Nephron (organoid): ENCODE measurements at regions not wholly inside any gene's neighbourhood (a gene's known extent, or its start where the extent isn't known, plus 50 kb on each side); places are given as distances from the start of the nearest gene placed in this dataset.

Experiments
- H3K27ac Mint-ChIP-seq, 3 experiments: 2 replicates each; pipeline ENCODE4 v1.8.0; 2020; ENCODE audit warnings: mixed read lengths in 3 of 3, mild to moderate bottlenecking in 2 of 3, moderate library complexity in 1 of 3
- H3K27me3 Mint-ChIP-seq: 2 replicates; pipeline ENCODE4 v1.8.0; 2021; ENCODE audit warnings: low read depth, mild to moderate bottlenecking, moderate library complexity, mixed read lengths
- H3K36me3 Mint-ChIP-seq: 2 replicates; pipeline ENCODE4 v1.8.0; 2020; ENCODE audit warnings: low read depth, mixed read lengths
- H3K4me1 Mint-ChIP-seq: 2 replicates; pipeline ENCODE4 v1.8.0; 2020; ENCODE audit warnings: mixed read lengths
- H3K4me3 Mint-ChIP-seq, 3 experiments: 2 replicates each; pipeline ENCODE4 v1.8.0; 2020; ENCODE audit warnings: mild to moderate bottlenecking in 3 of 3, mixed read lengths in 3 of 3, moderate library complexity in 2 of 3
- H3K9me3 Mint-ChIP-seq: 2 replicates; pipeline ENCODE4 v1.8.0; 2020; ENCODE audit warnings: mixed read lengths
- TF ChIP-seq, protein P1 (sequence below), 3 experiments: fragments of 200-600 bp; sonication (generic); IDR thresholded peaks; one replicate each; pipeline ENCODE4 v1.5.0; 2021; ENCODE audit warnings: antibody characterized with exemption in 3 of 3; ENCODE audit not compliant: unreplicated experiment in 3 of 3

DNA sequence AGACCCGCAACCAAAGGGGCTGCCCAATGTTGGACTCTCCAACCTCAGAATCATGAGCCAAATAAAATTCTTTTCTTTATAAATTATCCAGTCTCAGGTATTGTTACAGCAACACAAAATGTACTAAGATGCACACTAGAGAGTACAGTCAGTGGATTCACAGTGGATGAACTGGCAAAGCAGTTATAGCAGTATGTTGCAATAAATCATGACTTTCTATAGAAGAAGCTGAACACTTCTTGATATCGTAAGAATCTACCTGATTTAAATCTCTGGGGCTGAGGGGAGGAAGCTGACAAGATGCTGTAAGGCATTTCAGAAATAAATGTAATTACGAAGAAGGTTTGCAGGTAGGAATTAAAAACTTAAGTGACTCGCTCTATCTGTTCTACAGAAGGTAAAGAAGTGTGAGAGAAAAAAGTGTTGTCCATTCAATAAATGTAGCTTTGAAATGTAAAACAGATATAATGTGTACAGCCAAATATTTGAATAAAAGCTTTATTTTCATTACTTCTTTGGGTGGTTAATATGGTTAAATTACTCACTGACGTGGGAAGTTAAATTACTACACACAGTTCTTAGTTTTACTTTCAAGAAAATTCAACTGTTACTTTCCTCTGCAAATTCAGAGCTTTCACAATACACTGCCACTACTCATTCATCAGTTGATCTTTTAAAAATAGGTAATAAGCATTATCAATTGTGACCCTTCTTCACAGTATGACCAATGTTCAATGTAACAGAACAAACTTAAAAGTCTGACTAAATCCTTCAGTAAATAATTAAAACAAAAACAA, 439.1 kb downstream of the SHQ1 start:
- no peaks in the 10 kb centered on the region for H3K36me3 Mint-ChIP-seq
- H3K27ac Mint-ChIP-seq: no peak overlapping the region
- no peak overlapping the region for H3K4me3 Mint-ChIP-seq
- H3K9me3 Mint-ChIP-seq: no peaks in the 10 kb centered on the region
- H3K4me1 Mint-ChIP-seq: peaks cover 71% of the 10 kb centered on the region
- TF ChIP-seq, protein P1, sequence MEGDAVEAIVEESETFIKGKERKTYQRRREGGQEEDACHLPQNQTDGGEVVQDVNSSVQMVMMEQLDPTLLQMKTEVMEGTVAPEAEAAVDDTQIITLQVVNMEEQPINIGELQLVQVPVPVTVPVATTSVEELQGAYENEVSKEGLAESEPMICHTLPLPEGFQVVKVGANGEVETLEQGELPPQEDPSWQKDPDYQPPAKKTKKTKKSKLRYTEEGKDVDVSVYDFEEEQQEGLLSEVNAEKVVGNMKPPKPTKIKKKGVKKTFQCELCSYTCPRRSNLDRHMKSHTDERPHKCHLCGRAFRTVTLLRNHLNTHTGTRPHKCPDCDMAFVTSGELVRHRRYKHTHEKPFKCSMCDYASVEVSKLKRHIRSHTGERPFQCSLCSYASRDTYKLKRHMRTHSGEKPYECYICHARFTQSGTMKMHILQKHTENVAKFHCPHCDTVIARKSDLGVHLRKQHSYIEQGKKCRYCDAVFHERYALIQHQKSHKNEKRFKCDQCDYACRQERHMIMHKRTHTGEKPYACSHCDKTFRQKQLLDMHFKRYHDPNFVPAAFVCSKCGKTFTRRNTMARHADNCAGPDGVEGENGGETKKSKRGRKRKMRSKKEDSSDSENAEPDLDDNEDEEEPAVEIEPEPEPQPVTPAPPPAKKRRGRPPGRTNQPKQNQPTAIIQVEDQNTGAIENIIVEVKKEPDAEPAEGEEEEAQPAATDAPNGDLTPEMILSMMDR (IDR thresholded peaks at IDR 0.05; ENCODE audit: unreplicated experiment in 3 of 3): no peak
- no peaks in the 10 kb centered on the region for H3K27me3 Mint-ChIP-seq

GRCh38 chr3:72407766-72408165, 440.5 kb downstream of the SHQ1 start:
- Mint-ChIP-seq H3K9me3 (no peaks in the 10 kb centered on the region), H3K27me3 (no peaks in the 10 kb centered on the region), H3K4me3 (no peak overlapping the region), H3K36me3 (no peaks in the 10 kb centered on the region), H3K27ac (no peak overlapping the region), H3K4me1 (peaks cover 76% of the 10 kb centered on the region)
- TF ChIP-seq, protein P1 (IDR thresholded peaks at IDR 0.05; ENCODE audit: unreplicated experiment in 3 of 3): no peak

GRCh38 chr3:72405943-72406566, 442.2 kb downstream of the SHQ1 start:
- H3K27me3 Mint-ChIP-seq: no peaks in the 10 kb centered on the region

DNA sequence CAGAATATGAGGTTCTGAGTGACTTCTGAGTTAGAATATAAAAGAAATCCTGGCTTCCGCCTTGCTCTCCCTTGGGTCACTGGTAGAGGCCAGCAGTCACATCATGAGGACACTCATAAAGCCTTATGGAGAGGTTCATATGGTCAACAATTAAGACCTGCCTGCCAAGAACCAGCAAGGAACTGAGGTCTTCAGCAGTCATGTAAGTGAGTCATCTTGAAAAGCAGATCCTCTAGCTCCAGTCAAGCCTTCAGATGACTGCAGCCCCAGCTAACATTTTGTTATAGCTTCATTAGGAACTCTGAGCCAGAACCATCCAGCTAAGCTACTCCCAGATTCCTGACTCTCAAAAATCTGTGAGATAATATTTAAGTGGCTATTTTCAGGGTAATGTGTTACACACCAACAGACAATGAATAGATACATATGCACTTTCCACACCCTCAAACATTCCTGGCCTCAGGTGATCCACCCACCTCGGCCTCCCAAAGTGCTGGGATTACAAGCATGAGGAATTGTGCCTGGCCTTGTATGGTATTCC, 447.2 kb downstream of the SHQ1 start:
- Mint-ChIP-seq H3K36me3 (peaks cover 9% of the 10 kb centered on the region), H3K27me3 (no peaks in the 10 kb centered on the region), H3K9me3 (no peaks in the 10 kb centered on the region), H3K4me3 (no peak overlapping the region), H3K4me1 (peaks cover 52% of the 10 kb centered on the region), H3K27ac (no peak overlapping the region)
- TF ChIP-seq, protein P1 (IDR thresholded peaks at IDR 0.05; ENCODE audit: unreplicated experiment in 3 of 3): no peak

More at GRCh38 chr3:72405943-72406566, 442.2 kb downstream of the SHQ1 start:
- TF ChIP-seq, protein P1 (IDR thresholded peaks at IDR 0.05; ENCODE audit: unreplicated experiment in 3 of 3): no peak
- H3K4me3 Mint-ChIP-seq: no peak overlapping the region
- H3K36me3 Mint-ChIP-seq: no peaks in the 10 kb centered on the region
- H3K4me1 Mint-ChIP-seq: peaks cover 62% of the 10 kb centered on the region
- no peaks in the 10 kb centered on the region for H3K9me3 Mint-ChIP-seq
- no peak overlapping the region for H3K27ac Mint-ChIP-seq

DNA sequence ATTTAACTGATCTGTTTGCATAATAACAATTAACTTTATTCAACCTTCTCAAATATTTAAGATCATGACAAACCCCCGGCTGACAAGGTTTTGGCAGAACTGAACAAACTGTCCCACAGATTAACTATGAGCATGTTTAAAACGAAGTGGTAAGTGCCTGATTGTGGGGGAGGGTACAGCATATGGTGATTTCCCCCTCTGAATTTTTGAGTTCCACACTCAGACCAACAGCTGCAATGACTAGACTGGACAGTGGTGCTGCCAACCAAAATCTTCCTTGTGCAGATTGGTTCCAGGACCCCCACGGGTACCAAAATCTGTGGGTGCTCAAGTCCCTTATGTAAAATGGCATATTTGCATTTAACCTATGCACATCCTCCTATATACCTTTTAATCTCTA, 449.5 kb downstream of the SHQ1 start:
- H3K9me3 Mint-ChIP-seq: no peaks in the 10 kb centered on the region
- H3K36me3 Mint-ChIP-seq: peaks cover 15% of the 10 kb centered on the region
- peaks cover 39% of the 10 kb centered on the region for H3K4me1 Mint-ChIP-seq
- TF ChIP-seq, protein P1 (IDR thresholded peaks at IDR 0.05; ENCODE audit: unreplicated experiment in 3 of 3): no peak
- H3K27me3 Mint-ChIP-seq: no peaks in the 10 kb centered on the region
- no peak overlapping the region for H3K4me3 Mint-ChIP-seq
- H3K27ac Mint-ChIP-seq: no peak overlapping the region
